Activated CD4-positive, alpha-beta memory T cell treated with anti-CD3 and anti-CD28 coated beads for 36 hours (primary cell): ENCODE measurements at regions not wholly inside any gene's neighbourhood (a gene's known extent, or its start where the extent isn't known, plus 50 kb on each side); places are given as distances from the start of the nearest gene placed in this dataset.
A peak's percentile ranks its signal among the peaks of the same experiment; 100 is the strongest.

Source experiments
- CTCF ChIA-PET: fragments of 350-600 bp; sonication (Branson Sonifier 250); formaldehyde crosslinking; loops from one replicate; lab custom pipeline; 2021; ENCODE audit warnings: antibody characterized with exemption, inconsistent platforms; lab: Charles Lee
- POLR2A ChIA-PET: fragments of 350-600 bp; sonication (Branson Sonifier 250); formaldehyde crosslinking; loops from one replicate; lab custom pipeline; 2021; ENCODE audit warnings: antibody characterized with exemption; lab: Charles Lee
- DNase-seq: peaks from one replicate; pipeline ENCODE4 v3.0.0-alpha.2; 2020
- H3K27ac Mint-ChIP-seq: one replicate; pipeline ENCODE4 v1.8.0; 2021; ENCODE audit warnings: mixed read lengths
- H3K27me3 Mint-ChIP-seq: one replicate; pipeline ENCODE4 v1.8.0; 2021; ENCODE audit warnings: mixed read lengths
- H3K36me3 Mint-ChIP-seq: one replicate; pipeline ENCODE4 v1.8.0; 2021; ENCODE audit warnings: mixed read lengths
- H3K4me1 Mint-ChIP-seq: one replicate; pipeline ENCODE4 v1.8.0; 2021; ENCODE audit warnings: low read depth, mixed read lengths
- H3K4me3 Mint-ChIP-seq: one replicate; pipeline ENCODE4 v1.8.0; 2021; ENCODE audit warnings: mild to moderate bottlenecking, mixed read lengths
- H3K9me3 Mint-ChIP-seq: one replicate; pipeline ENCODE4 v1.8.0; 2021; ENCODE audit warnings: mixed read lengths
- intact Hi-C: fragments of 100-400 bp; cut with micrococcal nuclease; formaldehyde crosslinking; loops from one replicate; pipeline ENCODE4 v1.15.1; 2023

GRCh38 chr10:105952153-105952552 is 1212.4 kb downstream of the SORCS1 start:
- no peak overlapping the region for H3K4me3 Mint-ChIP-seq
- intact Hi-C loops = no loop called here
- CTCF ChIA-PET = no interaction called here

GRCh38 chr10:105950410-105950809 is 1214.1 kb downstream of the SORCS1 start:
- H3K27me3 Mint-ChIP-seq = no peaks in the 10 kb centered on the region
- intact Hi-C loops = loop anchor here (2.0 kb wide), 1 partner anchor 224 kb away; no protein-coding TSS in a partner anchor
- H3K4me3 Mint-ChIP-seq = no peak overlapping the region
- H3K36me3 Mint-ChIP-seq = no peaks in the 10 kb centered on the region
- H3K27ac Mint-ChIP-seq = no peak overlapping the region
- POLR2A ChIA-PET = no interaction called here
- no peaks in the 10 kb centered on the region for H3K9me3 Mint-ChIP-seq
- CTCF ChIA-PET = interaction anchor here (1.0 to 1.5 kb wide), 3 partner anchors 9 to 13 kb away, joined by 3 to 5 read pairs (median 3); no protein-coding TSS in a partner anchor
- H3K4me1 Mint-ChIP-seq = no peaks in the 10 kb centered on the region
- DNase-seq = peak; percentile 23

More at GRCh38 chr10:105952153-105952552, 1212.4 kb downstream of the SORCS1 start:
- Mint-ChIP-seq H3K27ac (no peak overlapping the region), H3K4me1 (no peaks in the 10 kb centered on the region), H3K27me3 (no peaks in the 10 kb centered on the region), H3K36me3 (no peaks in the 10 kb centered on the region), H3K9me3 (no peaks in the 10 kb centered on the region)
- DNase-seq = no peak
- POLR2A ChIA-PET = interaction anchor here (0.6 kb wide), 1 partner anchor 218 kb away, joined by 3 read pairs; no protein-coding TSS in a partner anchor

GRCh38 chr10:105949721-105950120 is 1214.8 kb downstream of the SORCS1 start:
- Mint-ChIP-seq H3K27ac (no peak overlapping the region), H3K36me3 (no peaks in the 10 kb centered on the region), H3K27me3 (no peaks in the 10 kb centered on the region), H3K4me1 (no peaks in the 10 kb centered on the region), H3K9me3 (no peaks in the 10 kb centered on the region), H3K4me3 (no peak overlapping the region)
- DNase-seq = no peak
- POLR2A ChIA-PET = no interaction called here
- intact Hi-C loops = loop anchor here (2.0 kb wide), 1 partner anchor 225 kb away; no protein-coding TSS in a partner anchor
- CTCF ChIA-PET = interaction anchor here (1.0 kb wide), 1 partner anchor 14 kb away, joined by 3 read pairs; no protein-coding TSS in a partner anchor

- Mint-ChIP-seq H3K36me3 (no peaks in the 10 kb centered on the region), H3K27me3 (peaks cover 2% of the 10 kb centered on the region), H3K9me3 (peaks cover 19% of the 10 kb centered on the region), H3K27ac (no peak overlapping the region), H3K4me1 (no peaks in the 10 kb centered on the region), H3K4me3 (no peak overlapping the region)
- ChIA-PET CTCF (no interaction called here), POLR2A (no interaction called here)
- intact Hi-C loops = no loop called here
- DNase-seq = no peak
Measured at GRCh38 chr10:105925045-105925785, 1239.3 kb downstream of the SORCS1 start.

GRCh38 chr10:105921348-105921747 is 1243.2 kb downstream of the SORCS1 start:
- intact Hi-C loops = no loop called here
- POLR2A ChIA-PET = no interaction called here

GRCh38 chr10:105914432-105914831 is 1250.1 kb downstream of the SORCS1 start:
- no peak overlapping the region for H3K4me3 Mint-ChIP-seq

More at GRCh38 chr10:105921348-105921747, 1243.2 kb downstream of the SORCS1 start:
- CTCF ChIA-PET = no interaction called here
- Mint-ChIP-seq H3K4me1 (no peaks in the 10 kb centered on the region), H3K4me3 (no peak overlapping the region), H3K27ac (no peak overlapping the region), H3K36me3 (no peaks in the 10 kb centered on the region), H3K9me3 (peaks cover 20% of the 10 kb centered on the region), H3K27me3 (peaks cover 2% of the 10 kb centered on the region)
- no peak for DNase-seq

GRCh38 chr10:105908701-105909100 is 1255.8 kb downstream of the SORCS1 start:
- intact Hi-C loops = no loop called here
- H3K9me3 Mint-ChIP-seq = no peaks in the 10 kb centered on the region
- no peaks in the 10 kb centered on the region for H3K27me3 Mint-ChIP-seq
- no peaks in the 10 kb centered on the region for H3K36me3 Mint-ChIP-seq
- ChIA-PET CTCF (no interaction called here), POLR2A (no interaction called here)
- H3K4me3 Mint-ChIP-seq = no peak overlapping the region
- no peak for DNase-seq
- H3K4me1 Mint-ChIP-seq = no peaks in the 10 kb centered on the region
- no peak overlapping the region for H3K27ac Mint-ChIP-seq

More at GRCh38 chr10:105914432-105914831, 1250.1 kb downstream of the SORCS1 start:
- intact Hi-C loops = no loop called here
- H3K9me3 Mint-ChIP-seq = peaks cover 11% of the 10 kb centered on the region
- no peaks in the 10 kb centered on the region for H3K27me3 Mint-ChIP-seq
- DNase-seq = no peak
- POLR2A ChIA-PET = no interaction called here
- no peaks in the 10 kb centered on the region for H3K36me3 Mint-ChIP-seq
- no peaks in the 10 kb centered on the region for H3K4me1 Mint-ChIP-seq
- CTCF ChIA-PET = no interaction called here
- no peak overlapping the region for H3K27ac Mint-ChIP-seq

GRCh38 chr10:105885495-105885894 is 1244.4 kb downstream of the SORCS3 start:
- Mint-ChIP-seq H3K27ac (no peak overlapping the region), H3K4me1 (no peaks in the 10 kb centered on the region), H3K27me3 (no peaks in the 10 kb centered on the region), H3K36me3 (no peaks in the 10 kb centered on the region), H3K4me3 (no peak overlapping the region), H3K9me3 (peaks cover 4% of the 10 kb centered on the region)
- ChIA-PET POLR2A (no interaction called here), CTCF (interaction anchor here (0.6 kb wide), 1 partner anchor 814 kb away, joined by 3 read pairs; no protein-coding TSS in a partner anchor)
- intact Hi-C loops = no loop called here
- no peak for DNase-seq

GRCh38 chr10:105879401-105879800 is 1238.3 kb downstream of the SORCS3 start:
- Mint-ChIP-seq H3K9me3 (peaks cover under 1% of the 10 kb centered on the region), H3K4me1 (no peaks in the 10 kb centered on the region), H3K27me3 (no peaks in the 10 kb centered on the region), H3K4me3 (no peak overlapping the region), H3K27ac (no peak overlapping the region), H3K36me3 (no peaks in the 10 kb centered on the region)
- ChIA-PET POLR2A (no interaction called here), CTCF (no interaction called here)
- intact Hi-C loops = no loop called here
- no peak for DNase-seq

- POLR2A ChIA-PET = no interaction called here
- Mint-ChIP-seq H3K4me3 (no peak overlapping the region), H3K9me3 (peaks cover 9% of the 10 kb centered on the region), H3K36me3 (no peaks in the 10 kb centered on the region), H3K4me1 (no peaks in the 10 kb centered on the region), H3K27me3 (no peaks in the 10 kb centered on the region), H3K27ac (no peak overlapping the region)
- DNase-seq = no peak
- CTCF ChIA-PET = interaction anchor here (0.6 kb wide), 1 partner anchor 1799 kb away, joined by 4 read pairs; no protein-coding TSS in a partner anchor
- intact Hi-C loops = no loop called here
Measured at GRCh38 chr10:105875050-105875449, 1234.0 kb downstream of the SORCS3 start.

- Mint-ChIP-seq H3K27me3 (no peaks in the 10 kb centered on the region), H3K36me3 (no peaks in the 10 kb centered on the region), H3K27ac (no peak overlapping the region), H3K4me3 (no peak overlapping the region), H3K9me3 (peaks cover 9% of the 10 kb centered on the region), H3K4me1 (no peaks in the 10 kb centered on the region)
- intact Hi-C loops = no loop called here
- POLR2A ChIA-PET = no interaction called here
- CTCF ChIA-PET = no interaction called here
- no peak for DNase-seq
Measured at GRCh38 chr10:105872665-105873064, 1231.6 kb downstream of the SORCS3 start.

- ChIA-PET CTCF (no interaction called here), POLR2A (no interaction called here)
- Mint-ChIP-seq H3K9me3 (peaks cover 9% of the 10 kb centered on the region), H3K36me3 (no peaks in the 10 kb centered on the region), H3K4me1 (no peaks in the 10 kb centered on the region), H3K27me3 (no peaks in the 10 kb centered on the region), H3K27ac (no peak overlapping the region), H3K4me3 (no peak overlapping the region)
- DNase-seq = no peak
- intact Hi-C loops = no loop called here
Measured at GRCh38 chr10:105868935-105869334, 1227.8 kb downstream of the SORCS3 start.
